Heart left ventricle (tissue), 16 donors: ENCODE measurements at regions not wholly inside any gene's neighbourhood (a gene's known extent, or its start where the extent isn't known, plus 50 kb on each side); places are given as distances from the start of the nearest gene placed in this dataset.

Experiments
- ATAC-seq, 4 donors: fragments of 200-7000 bp; cut with Tn5 transposase; one replicate each; pipeline ENCODE4 v1.9.1; 2020 to 2022; ENCODE audit warnings: moderate library complexity in 4 of 4, mild to moderate bottlenecking in 3 of 4, moderate number of reproducible peaks in 1 of 4
- DNase-seq, 5 donors: peaks; one replicate each; pipeline ENCODE4 v3.0.0-alpha.2; 2020
- H3K27ac ChIP-seq, 12 donors: fragments of 200-600 bp; sonication (generic) in 4 of 12; one replicate each; pipeline versions ENCODE4 v1.5.0 to v1.8.0; 2016 to 2022; ENCODE audit warnings: mild to moderate bottlenecking in 2 of 12
- H3K27me3 ChIP-seq, 9 donors: fragments of 200-600 bp; sonication (generic) in 2 of 9; one replicate each; pipeline versions ENCODE4 v1.5.1 to v1.8.0; 2016 to 2022; ENCODE audit warnings: mild to moderate bottlenecking in 3 of 9
- H3K36me3 ChIP-seq, 9 donors: fragments of 200-600 bp; sonication (generic) in 2 of 9; one replicate each; pipeline versions ENCODE4 v1.5.0 to v1.8.0; 2018 to 2022; ENCODE audit warnings: mild to moderate bottlenecking in 2 of 9
- H3K4me1 ChIP-seq, 12 donors: fragments of 200-600 bp; sonication (generic) in 4 of 12; one replicate each; pipeline versions ENCODE4 v1.5.0 to v1.8.0; 2016 to 2022; ENCODE audit warnings: mild to moderate bottlenecking in 3 of 12
- H3K4me3 ChIP-seq, 12 donors: fragments of 200-600 bp; sonication (generic) in 4 of 12; one replicate each; pipeline versions ENCODE4 v1.5.0 to v1.8.0; 2017 to 2022; ENCODE audit warnings: mild to moderate bottlenecking in 9 of 12, moderate library complexity in 4 of 12
- H3K9me3 ChIP-seq, 12 donors: fragments of 200-600 bp; sonication (generic) in 4 of 12; one replicate each; pipeline versions ENCODE4 v1.5.0 to v1.8.0; 2016 to 2022; ENCODE audit warnings: mild to moderate bottlenecking in 1 of 12
- CTCF ChIP-seq, 12 donors: fragments of 200-600 bp; sonication (generic) in 4 of 12; IDR thresholded peaks; one replicate each; pipeline versions ENCODE4 v1.5.0 to v1.8.0; 2018 to 2022; ENCODE audit warnings: antibody characterized with exemption in 12 of 12, mild to moderate bottlenecking in 5 of 12
- POLR2A ChIP-seq, 2 donors: fragments of 450-650 bp; IDR thresholded peaks; one replicate each; pipeline ENCODE4 v1.6.1; 2017; ENCODE audit warnings: antibody characterized with exemption in 2 of 2, mild to moderate bottlenecking in 2 of 2, moderate library complexity in 2 of 2
- WGBS, 4 donors: extraction: QIAGEN DNeasy Blood & Tissue Kit in 2 of 4; methylation state at CpG; one replicate each; pipeline versions ENCODE4 v1.1.5 to v1.1.7; 2013 to 2018; 5-methylcytosine and 5-hydroxymethylcytosine counted together
- intact Hi-C, 10 donors: fragments of 100-400 bp; cut with DNase I; formaldehyde crosslinking; loops; one replicate each; pipeline versions ENCODE4 v1.11.1 to v1.14.2; 2022
- donor health status: ischemic (EF 13 %, LVEDD 7.1; RV severe dilation, severe dysfunction).
- donor health status: healthy with polysubstance abuse.
- donor health status: DM: no; HTN: yes; CAD: no.
- donor health status: DM: no; HTN: no; CAD: no.
- donor health status: ischemic (EF 25% LVEDD 6.9; RV normal size, moderate dysfunction).
- donor health status: ischemic (EF 25% LVEDD 5.7; RV mildly dilated, moderate dysfunction).
- donor health status: healthy.
- donor health status: DM: yes; HTN: yes; CAD: no.
- donor health status: ischemic (EF 35%, LVEDD 5.7; RV mildly dilated, moderate dysfunction).
- donor health status: nonischemic (EF 11% LVEDD 7.7; RV severe dilation, severe dysfunction).
- donor health status: DM: yes; HTN: yes; CAD: no.
- donor health status: PGD.
- donor health status: ischemic (EF 29% LVEDD 5.4; RV normal size, mild dysfunction).
- donor health status: nonischemic (EF 23%, LVEDD 6.1; RV moderate dilation, normal function).

- Histone ChIP-seq H3K9me3 (no peaks in the 10 kb centered on the region), H3K36me3 (no peaks in the 10 kb centered on the region), H3K27ac (no peak overlapping the region), H3K27me3 (no peaks in the 10 kb centered on the region), H3K4me1 (peaks cover 0 to 5% (median 0%) of the 10 kb centered on the region in 12 donors), H3K4me3 (no peak overlapping the region)
- DNase-seq (no peak), ATAC-seq (no peak)
- WGBS, 4 donors: 81 to 82% (median 82%) methylated on average over 4 of the region's 4 CpGs
- intact Hi-C loops: no loop called here
- TF ChIP-seq POLR2A (IDR thresholded peaks at IDR 0.05) (no peak), CTCF (IDR thresholded peaks at IDR 0.05) (no peak)
Observed at GRCh38 chr4:188956566-188956965, 817.3 kb downstream of the TRIML1 start.

GRCh38 chr4:188958346-188958745 lies 819.1 kb downstream of the TRIML1 start:
- H3K36me3 ChIP-seq: no peaks in the 10 kb centered on the region
- H3K9me3 ChIP-seq: no peaks in the 10 kb centered on the region
- DNase-seq (no peak), ATAC-seq (no peak)
- peaks cover 0 to 5% (median 0%) of the 10 kb centered on the region in 12 donors for H3K4me1 ChIP-seq
- intact Hi-C loops: no loop called here
- TF ChIP-seq CTCF (IDR thresholded peaks at IDR 0.05) (no peak), POLR2A (IDR thresholded peaks at IDR 0.05) (no peak)
- peak overlapping the region in 1 of 12 donors; percentile 36 for H3K4me3 ChIP-seq
- H3K27me3 ChIP-seq: no peaks in the 10 kb centered on the region
- H3K27ac ChIP-seq: no peak overlapping the region

GRCh38 chr4:188959424-188959823 lies 820.2 kb downstream of the TRIML1 start:
- no peak for ATAC-seq
- DNase-seq: no peak
- no peaks in the 10 kb centered on the region for H3K9me3 ChIP-seq
- no peaks in the 10 kb centered on the region for H3K36me3 ChIP-seq
- intact Hi-C loops: no loop called here
- no peak for TF ChIP-seq CTCF (IDR thresholded peaks at IDR 0.05)
- TF ChIP-seq POLR2A (IDR thresholded peaks at IDR 0.05): no peak
- H3K4me1 ChIP-seq: peaks cover 0 to 5% (median 0%) of the 10 kb centered on the region in 12 donors
- H3K4me3 ChIP-seq: peak overlapping the region in 1 of 12 donors; percentile 36
- H3K27me3 ChIP-seq: no peaks in the 10 kb centered on the region
- peak overlapping the region in 2 of 12 donors; percentile 26 to 27 for H3K27ac ChIP-seq
- 66 to 74% (median 67%) methylated on average over 6 of the region's 6 CpGs for WGBS, 4 donors

- WGBS, 4 donors: 42 to 59% (median 55%) methylated on average over 4 of the region's 4 CpGs
- Histone ChIP-seq H3K36me3 (no peaks in the 10 kb centered on the region), H3K27ac (peak overlapping the region in 2 of 12 donors; percentile 10 to 34), H3K9me3 (no peaks in the 10 kb centered on the region), H3K27me3 (no peaks in the 10 kb centered on the region), H3K4me3 (peak overlapping the region in 1 of 12 donors; percentile 36), H3K4me1 (peaks cover 0 to 5% (median 0%) of the 10 kb centered on the region in 12 donors)
- no peak for DNase-seq
- peak in 3 of 4 donors; percentile 46 to 72 (median 46) for ATAC-seq
- TF ChIP-seq POLR2A (IDR thresholded peaks at IDR 0.05) (no peak), CTCF (IDR thresholded peaks at IDR 0.05) (no peak)
- intact Hi-C loops: loop anchor here in 1 of 10 donors (10.0 kb wide), 1 partner anchor 154 kb away; no protein-coding TSS in a partner anchor
Observed at GRCh38 chr4:188960411-188961093, 821.3 kb downstream of the TRIML1 start.
